Left ventricle myocardium inferior (tissue), 1 donor: ENCODE measurements at regions not wholly inside any gene's neighbourhood (a gene's known extent, or its start where the extent isn't known, plus 50 kb on each side); places are given as distances from the start of the nearest gene placed in this dataset.
"Not testable (repeated sequence)": the region's sequence is repeated elsewhere in the genome, so short reads cannot be mapped to it uniquely, and the experiment has no call there.

Experiments
- DNase-seq: peaks from one replicate; pipeline ENCODE4 v3.0.0-alpha.2; 2020
- H3K27ac ChIP-seq: fragments of 200-600 bp; replicated peaks from 2 replicates; pipeline ENCODE4 v1.8.0; 2021
- H3K27me3 ChIP-seq: fragments of 200-600 bp; 2 replicates; pipeline ENCODE4 v1.8.0; 2021; ENCODE audit warnings: low read depth
- H3K36me3 ChIP-seq: fragments of 200-600 bp; 2 replicates; pipeline ENCODE4 v1.8.0; 2021
- H3K4me1 ChIP-seq: fragments of 200-600 bp; 2 replicates; pipeline ENCODE4 v1.8.0; 2021
- H3K4me3 ChIP-seq: fragments of 200-600 bp; 2 replicates; pipeline ENCODE4 v1.8.0; 2021; ENCODE audit warnings: mild to moderate bottlenecking, moderate library complexity
- H3K9me3 ChIP-seq: fragments of 200-600 bp; replicated peaks from 2 replicates; pipeline ENCODE4 v1.8.0; 2021
- intact Hi-C: fragments of 100-400 bp; cut with micrococcal nuclease; formaldehyde crosslinking; loops from one replicate; pipeline ENCODE4 v1.11.0; 2022
- TF ChIP-seq, protein P1 (sequence below): fragments of 200-600 bp; IDR thresholded peaks from 2 replicates; pipeline ENCODE4 v1.8.0; 2021; ENCODE audit warnings: antibody characterized with exemption, mild to moderate bottlenecking, borderline replicate concordance
- donor health status: DM: no; HTN: yes; CAD: no; lungs with severe emphysema.

DNA sequence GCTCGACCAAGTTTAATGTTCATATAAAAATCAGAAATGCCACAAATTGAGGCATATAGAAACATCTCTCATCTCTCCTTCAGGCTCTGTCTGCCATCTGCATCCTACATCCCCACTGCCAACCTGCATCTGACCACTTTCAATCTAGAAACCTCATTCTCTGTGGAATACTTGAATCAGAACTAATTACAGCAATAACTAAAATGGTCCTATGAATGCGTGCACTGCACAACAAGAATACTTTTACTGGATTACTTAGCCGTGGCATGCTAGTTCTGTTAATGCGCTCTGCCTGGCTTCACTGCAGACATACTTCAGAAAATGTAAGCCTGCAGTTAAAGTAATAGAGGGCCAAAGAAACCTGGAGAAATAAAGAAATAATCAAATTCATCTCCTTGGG is 89.8 kb upstream of the NR5A2 start:
- TF ChIP-seq, protein P1, sequence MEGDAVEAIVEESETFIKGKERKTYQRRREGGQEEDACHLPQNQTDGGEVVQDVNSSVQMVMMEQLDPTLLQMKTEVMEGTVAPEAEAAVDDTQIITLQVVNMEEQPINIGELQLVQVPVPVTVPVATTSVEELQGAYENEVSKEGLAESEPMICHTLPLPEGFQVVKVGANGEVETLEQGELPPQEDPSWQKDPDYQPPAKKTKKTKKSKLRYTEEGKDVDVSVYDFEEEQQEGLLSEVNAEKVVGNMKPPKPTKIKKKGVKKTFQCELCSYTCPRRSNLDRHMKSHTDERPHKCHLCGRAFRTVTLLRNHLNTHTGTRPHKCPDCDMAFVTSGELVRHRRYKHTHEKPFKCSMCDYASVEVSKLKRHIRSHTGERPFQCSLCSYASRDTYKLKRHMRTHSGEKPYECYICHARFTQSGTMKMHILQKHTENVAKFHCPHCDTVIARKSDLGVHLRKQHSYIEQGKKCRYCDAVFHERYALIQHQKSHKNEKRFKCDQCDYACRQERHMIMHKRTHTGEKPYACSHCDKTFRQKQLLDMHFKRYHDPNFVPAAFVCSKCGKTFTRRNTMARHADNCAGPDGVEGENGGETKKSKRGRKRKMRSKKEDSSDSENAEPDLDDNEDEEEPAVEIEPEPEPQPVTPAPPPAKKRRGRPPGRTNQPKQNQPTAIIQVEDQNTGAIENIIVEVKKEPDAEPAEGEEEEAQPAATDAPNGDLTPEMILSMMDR, result no peak
- H3K4me3 ChIP-seq, result no peak overlapping the region
- H3K4me1 ChIP-seq, result no peaks in the 10 kb centered on the region
- H3K36me3 ChIP-seq, result no peaks in the 10 kb centered on the region
- no peaks in the 10 kb centered on the region for H3K27me3 ChIP-seq
- H3K9me3 ChIP-seq, result no peaks in the 10 kb centered on the region
- intact Hi-C loops, result no loop called here
- no peak for DNase-seq
- H3K27ac ChIP-seq, result no peak overlapping the region

DNA sequence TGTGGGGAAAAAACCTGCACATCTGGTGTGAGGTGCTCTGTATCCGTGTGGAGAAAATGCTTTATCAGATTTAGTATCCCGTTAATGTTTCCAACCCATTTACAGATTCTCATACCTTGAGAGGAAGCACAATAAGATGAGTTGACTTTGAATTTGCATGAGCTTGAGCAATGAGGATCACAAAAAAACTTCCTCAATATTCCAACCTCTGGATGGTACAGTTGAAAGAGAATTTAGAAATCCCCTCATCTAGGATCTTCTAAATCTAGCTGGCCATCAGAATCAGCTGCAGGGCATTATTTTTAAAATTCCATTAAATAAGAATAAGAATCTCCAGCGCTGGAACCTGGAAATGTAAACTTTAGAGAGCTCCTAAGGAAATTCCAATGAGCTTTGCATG is 82.5 kb upstream of the NR5A2 start:
- Histone ChIP-seq H3K4me1 (no peaks in the 10 kb centered on the region), H3K27me3 (no peaks in the 10 kb centered on the region), H3K36me3 (no peaks in the 10 kb centered on the region), H3K9me3 (no peaks in the 10 kb centered on the region), H3K4me3 (no peak overlapping the region), H3K27ac (no peak overlapping the region)
- intact Hi-C loops, result no loop called here
- TF ChIP-seq, protein P1, result no peak
- no peak for DNase-seq

DNA sequence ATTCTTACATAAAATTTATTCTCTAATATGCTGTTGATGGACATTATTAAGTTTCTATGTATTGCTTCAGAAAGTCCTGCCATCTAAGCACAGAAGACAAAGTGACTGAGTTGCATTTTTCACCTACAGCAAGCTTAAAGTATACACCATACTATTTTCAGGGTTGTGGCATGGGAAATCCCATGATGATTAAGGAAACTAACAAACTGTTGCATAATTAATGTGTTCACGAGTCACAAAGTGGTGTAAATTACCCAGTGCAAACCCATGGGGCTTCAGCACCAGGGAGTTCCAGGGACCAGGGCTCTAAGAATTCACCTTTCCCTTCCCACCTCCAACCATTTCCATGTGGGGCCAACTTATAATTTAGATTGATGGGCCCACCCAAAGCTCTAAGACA is 81.9 kb upstream of the NR5A2 start:
- Histone ChIP-seq H3K9me3 (no peaks in the 10 kb centered on the region), H3K27me3 (no peaks in the 10 kb centered on the region), H3K4me3 (no peak overlapping the region), H3K36me3 (no peaks in the 10 kb centered on the region), H3K27ac (no peak overlapping the region), H3K4me1 (no peaks in the 10 kb centered on the region)
- intact Hi-C loops, result no loop called here
- TF ChIP-seq, protein P1, result no peak
- DNase-seq, result no peak

DNA sequence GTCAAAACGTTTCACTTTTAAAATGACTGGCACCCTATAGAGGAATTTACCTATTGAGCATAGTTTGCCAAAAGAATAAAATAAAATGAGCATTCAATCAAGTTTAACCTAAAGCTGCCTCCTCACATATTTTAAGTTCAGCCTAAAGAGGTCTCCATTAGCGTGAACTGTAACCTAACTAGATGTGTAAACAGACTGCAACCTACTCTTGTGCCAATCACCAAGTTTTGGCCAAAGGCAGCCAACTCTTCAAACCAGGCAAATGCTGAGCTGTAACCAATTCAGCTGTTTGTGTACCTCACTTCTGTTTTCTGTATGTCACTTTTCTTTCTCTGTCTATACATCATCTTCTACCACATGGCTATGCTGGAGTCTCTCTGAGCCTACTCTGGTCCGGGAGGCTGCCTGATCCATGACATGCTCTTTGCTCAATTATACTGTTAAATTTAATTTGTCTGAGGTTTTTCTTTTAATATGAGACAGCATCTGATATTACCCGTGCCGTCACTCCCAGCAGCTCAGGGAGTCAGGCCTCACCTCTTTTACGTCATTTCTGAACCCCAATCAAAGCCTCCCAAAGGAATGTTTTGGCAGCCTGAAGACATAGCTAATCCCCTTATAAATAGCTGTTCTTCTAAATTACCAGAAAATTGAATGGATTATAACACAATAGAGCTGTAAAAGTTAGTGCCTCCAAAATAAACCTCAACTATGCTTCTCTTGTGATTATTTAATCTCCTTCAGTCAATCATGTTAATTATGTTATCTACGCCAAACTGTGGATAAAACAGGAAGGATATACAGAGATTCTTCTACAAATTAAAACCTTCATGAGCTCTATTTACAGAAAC is 81.0 kb upstream of the NR5A2 start:
- DNase-seq, result no peak
- Histone ChIP-seq H3K27me3 (no peaks in the 10 kb centered on the region), H3K36me3 (no peaks in the 10 kb centered on the region), H3K27ac (no peak overlapping the region), H3K9me3 (no peaks in the 10 kb centered on the region), H3K4me3 (no peak overlapping the region), H3K4me1 (no peaks in the 10 kb centered on the region)
- TF ChIP-seq, protein P1, result no peak
- intact Hi-C loops, result no loop called here

DNA sequence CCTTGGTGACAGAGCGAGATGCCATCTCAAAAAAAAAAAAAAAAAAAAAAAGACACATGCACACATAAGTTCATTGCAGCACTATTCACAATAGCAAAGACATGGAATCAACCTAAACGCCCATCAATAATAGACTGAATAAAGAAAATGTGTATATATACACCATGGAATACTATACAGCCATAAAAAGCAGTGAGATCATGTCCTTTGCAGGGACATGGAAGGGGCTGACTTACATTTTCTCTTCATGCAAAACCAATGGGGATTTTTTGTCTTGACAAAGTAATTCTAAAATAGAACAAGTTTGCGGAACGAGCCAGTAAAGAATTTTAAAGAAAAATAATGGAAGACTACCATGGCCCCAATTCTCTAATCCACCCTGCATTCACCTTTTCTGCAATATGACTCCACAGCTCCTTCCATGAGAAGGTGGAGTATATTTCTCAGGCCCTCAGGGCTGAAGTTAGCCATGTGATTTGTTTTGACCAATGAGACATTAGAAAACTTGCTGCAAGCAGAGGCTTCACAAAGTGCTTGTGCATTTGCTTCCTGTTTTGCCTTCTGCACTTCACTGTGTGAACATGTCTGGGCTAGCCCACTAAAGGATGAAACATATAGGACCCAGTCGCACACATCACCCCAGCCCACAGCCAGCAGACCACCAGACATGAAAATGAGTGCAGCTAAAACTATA is 78.8 kb upstream of the NR5A2 start:
- Histone ChIP-seq H3K27ac (no peak overlapping the region), H3K4me1 (no peaks in the 10 kb centered on the region), H3K9me3 (no peaks in the 10 kb centered on the region), H3K36me3 (no peaks in the 10 kb centered on the region), H3K27me3 (no peaks in the 10 kb centered on the region), H3K4me3 (no peak overlapping the region)
- no peak for DNase-seq
- TF ChIP-seq, protein P1, result no peak
- intact Hi-C loops, result no loop called here

DNA sequence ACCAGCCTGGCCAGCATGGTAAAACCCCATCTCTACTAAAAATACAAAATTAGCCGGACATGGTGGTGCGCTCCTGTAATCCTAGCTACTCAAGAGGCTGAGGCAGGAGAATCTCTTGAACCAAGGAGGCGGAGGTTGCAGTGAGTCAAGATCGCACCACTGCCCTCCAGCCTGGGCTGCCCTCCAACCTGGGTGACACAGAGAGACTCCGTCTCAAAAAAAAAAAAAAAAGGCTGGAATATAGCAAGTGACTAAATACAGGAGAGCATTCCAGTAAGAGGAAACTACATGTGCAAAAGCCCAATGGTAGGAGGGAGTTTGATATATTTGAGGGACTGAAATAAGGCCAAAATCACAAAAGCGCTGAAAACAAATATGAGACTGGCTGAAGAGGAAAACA is 76.5 kb upstream of the NR5A2 start:
- H3K27me3 ChIP-seq, H3K36me3 ChIP-seq, H3K4me1 ChIP-seq, H3K4me3 ChIP-seq, H3K27ac ChIP-seq, intact Hi-C loops, DNase-seq, H3K9me3 ChIP-seq: not testable (repeated sequence)
